ENCODE measurements at regions not wholly inside any gene's neighbourhood (a gene's known extent, or its start where the extent isn't known, plus 50 kb on each side); places are given as distances from the start of the nearest gene placed in this dataset.

- TF ChIP-seq EZH2 (IDR thresholded peaks at IDR 0.05; ENCODE audit: insufficient read depth, poor library complexity, severe bottlenecking), result no peak
- no peak for TF ChIP-seq EZH2phosphoT487 (IDR thresholded peaks at IDR 0.05; ENCODE audit: insufficient read depth, low read depth)
These were observed 253.3 kb downstream of the BRD1 start for GRCh38 chr22:49574205-49574880.
